IPS-20b (cell line): ENCODE measurements at regions not wholly inside any gene's neighbourhood (a gene's known extent, or its start where the extent isn't known, plus 50 kb on each side); places are given as distances from the start of the nearest gene placed in this dataset.

Experiments
- H3K27ac ChIP-seq: one replicate; pipeline ENCODE4 v1.5.1; 2013; ENCODE audit warnings: low read length
- H3K27me3 ChIP-seq: 2 replicates; pipeline ENCODE4 v1.6.1; 2013; ENCODE audit warnings: mild to moderate bottlenecking, low read length, inconsistent platforms; ENCODE audit not compliant: insufficient read depth
- H3K36me3 ChIP-seq: 2 replicates; pipeline ENCODE4 v1.6.1; 2013; ENCODE audit warnings: low read depth, mild to moderate bottlenecking, inconsistent platforms, low read length, moderate library complexity; ENCODE audit not compliant: insufficient read depth
- H3K4me1 ChIP-seq: 2 replicates; pipeline ENCODE4 v1.6.1; 2013; ENCODE audit warnings: mild to moderate bottlenecking, control low read depth, inconsistent platforms, low read length, moderate library complexity; ENCODE audit not compliant: insufficient read depth
- H3K4me3 ChIP-seq: 2 replicates; pipeline ENCODE4 v1.5.1; 2013; ENCODE audit warnings: mild to moderate bottlenecking, low read length, inconsistent platforms
- H3K9ac ChIP-seq: 2 replicates; pipeline ENCODE4 v1.6.1; 2013; ENCODE audit warnings: low read depth, mild to moderate bottlenecking, inconsistent platforms, low read length, moderate library complexity
- H3K9me3 ChIP-seq: 2 replicates; pipeline ENCODE4 v1.6.1; 2013; ENCODE audit warnings: mild to moderate bottlenecking, low read depth, low read length, inconsistent platforms; ENCODE audit not compliant: insufficient read depth

- H3K9ac ChIP-seq = no peak overlapping the region
- H3K36me3 ChIP-seq = no peaks in the 10 kb centered on the region
- H3K27me3 ChIP-seq = no peaks in the 10 kb centered on the region
- H3K4me1 ChIP-seq = peaks cover 39% of the 10 kb centered on the region; the same call in 1 of the 2 replicates
- no peaks in the 10 kb centered on the region for H3K9me3 ChIP-seq
- no peak overlapping the region for H3K4me3 ChIP-seq
- H3K27ac ChIP-seq = no peak overlapping the region
Observed at GRCh38 chr21:22885614-22886013, 1887.4 kb downstream of the NCAM2 start.

GRCh38 chr21:22889445-22889844 lies 1891.2 kb downstream of the NCAM2 start:
- no peaks in the 10 kb centered on the region for H3K9me3 ChIP-seq
- peaks cover 24% of the 10 kb centered on the region; the same call in 1 of the 2 replicates for H3K4me1 ChIP-seq
- no peak overlapping the region for H3K9ac ChIP-seq
- H3K27me3 ChIP-seq = no peaks in the 10 kb centered on the region
- H3K4me3 ChIP-seq = no peak overlapping the region
- H3K36me3 ChIP-seq = no peaks in the 10 kb centered on the region
- no peak overlapping the region for H3K27ac ChIP-seq

GRCh38 chr21:22890656-22891055 lies 1892.4 kb downstream of the NCAM2 start:
- Histone ChIP-seq H3K9me3 (no peaks in the 10 kb centered on the region), H3K4me3 (no peak overlapping the region), H3K27me3 (no peaks in the 10 kb centered on the region), H3K36me3 (no peaks in the 10 kb centered on the region), H3K9ac (no peak overlapping the region), H3K4me1 (peaks cover 16% of the 10 kb centered on the region; the same call in 1 of the 2 replicates), H3K27ac (no peak overlapping the region)

- Histone ChIP-seq H3K9ac (no peak overlapping the region), H3K9me3 (no peaks in the 10 kb centered on the region), H3K4me1 (peaks cover 3% of the 10 kb centered on the region; the same call in 1 of the 2 replicates), H3K27ac (no peak overlapping the region), H3K27me3 (no peaks in the 10 kb centered on the region), H3K36me3 (no peaks in the 10 kb centered on the region), H3K4me3 (no peak overlapping the region)
Observed at GRCh38 chr21:22892028-22892427, 1893.8 kb downstream of the NCAM2 start.

GRCh38 chr21:22892740-22893139 lies 1894.5 kb downstream of the NCAM2 start:
- no peak overlapping the region for H3K27ac ChIP-seq
- 0 out of 2 replicates have a peak, but pooled peaks cover 2% of the 10 kb centered on the region for H3K4me1 ChIP-seq
- H3K36me3 ChIP-seq = no peaks in the 10 kb centered on the region
- no peak overlapping the region for H3K4me3 ChIP-seq
- no peaks in the 10 kb centered on the region for H3K27me3 ChIP-seq
- H3K9ac ChIP-seq = no peak overlapping the region
- no peaks in the 10 kb centered on the region for H3K9me3 ChIP-seq

GRCh38 chr21:22898051-22898665 lies 1899.9 kb downstream of the NCAM2 start:
- no peaks in the 10 kb centered on the region for H3K9me3 ChIP-seq
- no peak overlapping the region for H3K9ac ChIP-seq
- H3K4me3 ChIP-seq = no peak overlapping the region
- no peak overlapping the region for H3K27ac ChIP-seq
- no peaks in the 10 kb centered on the region for H3K4me1 ChIP-seq
- no peaks in the 10 kb centered on the region for H3K27me3 ChIP-seq
- H3K36me3 ChIP-seq = no peaks in the 10 kb centered on the region

GRCh38 chr21:22900490-22900889 lies 1902.3 kb downstream of the NCAM2 start:
- Histone ChIP-seq H3K36me3 (no peaks in the 10 kb centered on the region), H3K9ac (no peak overlapping the region), H3K27me3 (no peaks in the 10 kb centered on the region), H3K4me1 (no peaks in the 10 kb centered on the region), H3K4me3 (no peak overlapping the region), H3K27ac (no peak overlapping the region), H3K9me3 (no peaks in the 10 kb centered on the region)

GRCh38 chr21:22903851-22904250 lies 1905.6 kb downstream of the NCAM2 start:
- H3K27ac ChIP-seq = no peak overlapping the region
- H3K36me3 ChIP-seq = no peaks in the 10 kb centered on the region
- no peaks in the 10 kb centered on the region for H3K27me3 ChIP-seq
- H3K4me3 ChIP-seq = no peak overlapping the region
- no peaks in the 10 kb centered on the region for H3K4me1 ChIP-seq
- no peaks in the 10 kb centered on the region for H3K9me3 ChIP-seq
- H3K9ac ChIP-seq = no peak overlapping the region

GRCh38 chr21:22904385-22904784 lies 1906.2 kb downstream of the NCAM2 start:
- Histone ChIP-seq H3K4me1 (no peaks in the 10 kb centered on the region), H3K27me3 (no peaks in the 10 kb centered on the region), H3K27ac (no peak overlapping the region), H3K4me3 (no peak overlapping the region), H3K36me3 (no peaks in the 10 kb centered on the region), H3K9ac (no peak overlapping the region), H3K9me3 (no peaks in the 10 kb centered on the region)

GRCh38 chr21:22925032-22925431 lies 1926.8 kb downstream of the NCAM2 start:
- Histone ChIP-seq H3K27ac (no peak overlapping the region), H3K4me3 (no peak overlapping the region), H3K36me3 (no peaks in the 10 kb centered on the region), H3K9ac (no peak overlapping the region), H3K4me1 (no peaks in the 10 kb centered on the region), H3K9me3 (no peaks in the 10 kb centered on the region), H3K27me3 (no peaks in the 10 kb centered on the region)

- Histone ChIP-seq H3K9me3 (no peaks in the 10 kb centered on the region), H3K36me3 (no peaks in the 10 kb centered on the region), H3K27ac (no peak overlapping the region), H3K4me3 (no peak overlapping the region), H3K9ac (no peak overlapping the region), H3K4me1 (no peaks in the 10 kb centered on the region), H3K27me3 (no peaks in the 10 kb centered on the region)
Observed at GRCh38 chr21:22927469-22927868, 1929.3 kb downstream of the NCAM2 start.

GRCh38 chr21:22941779-22942490 lies 1943.7 kb downstream of the NCAM2 start:
- Histone ChIP-seq H3K4me1 (no peaks in the 10 kb centered on the region), H3K27ac (no peak overlapping the region), H3K9me3 (no peaks in the 10 kb centered on the region), H3K36me3 (no peaks in the 10 kb centered on the region), H3K9ac (no peak overlapping the region), H3K4me3 (no peak overlapping the region), H3K27me3 (no peaks in the 10 kb centered on the region)
